CD14-positive monocyte (primary cell): ENCODE measurements at regions not wholly inside any gene's neighbourhood (a gene's known extent, or its start where the extent isn't known, plus 50 kb on each side); places are given as distances from the start of the nearest gene placed in this dataset.

ENCODE experiments used
- DNase-seq, 3 donors: peaks; one replicate each; pipeline ENCODE4 v3.0.0-alpha.2; 2011 to 2022
- H2AFZ ChIP-seq: 2 replicates; pipeline ENCODE4 v1.6.0; 2012; ENCODE audit warnings: mild to moderate bottlenecking, low read depth, low read length, inconsistent platforms; ENCODE audit not compliant: insufficient read depth, poor library complexity, severe bottlenecking
- H3K27ac ChIP-seq, 2 donors: 1 replicate in 1 of 2; 2 replicates in 1 of 2; pipeline ENCODE4 v1.5.1; 2012 to 2013; ENCODE audit warnings: low read length in 2 of 2, control low read depth in 1 of 2, inconsistent platforms in 1 of 2, low read depth in 1 of 2, mild to moderate bottlenecking in 1 of 2
- H3K27me3 ChIP-seq, 2 donors: one replicate each; pipeline versions ENCODE4 v1.6.0 to v1.6.1; 2011 to 2013; ENCODE audit warnings: low read length in 2 of 2; ENCODE audit not compliant: control insufficient read depth in 2 of 2, insufficient read depth in 2 of 2
- H3K36me3 ChIP-seq, 2 donors: replicated peaks in 1 of 2; 1 replicate in 1 of 2; 2 replicates in 1 of 2; pipeline versions ENCODE4 v1.5.1 to v1.6.1; 2012 to 2013; ENCODE audit warnings: low read length in 2 of 2, control low read depth in 1 of 2, inconsistent platforms in 1 of 2, mild to moderate bottlenecking in 1 of 2; ENCODE audit not compliant: insufficient read depth in 2 of 2, control insufficient read depth in 1 of 2
- H3K4me1 ChIP-seq, 2 donors: 1 replicate in 1 of 2; 2 replicates in 1 of 2; pipeline versions ENCODE4 v1.5.1 to v1.6.1; 2012 to 2013; ENCODE audit warnings: low read length in 2 of 2, control low read depth in 1 of 2, inconsistent platforms in 1 of 2, mild to moderate bottlenecking in 1 of 2, moderate library complexity in 1 of 2; ENCODE audit not compliant: insufficient read depth in 2 of 2, control insufficient read depth in 1 of 2
- H3K4me2 ChIP-seq: replicated peaks from 2 replicates; pipeline ENCODE3; 2012; ENCODE audit warnings: low read length, moderate library complexity, mild to moderate bottlenecking; ENCODE audit not compliant: poor library complexity, severe bottlenecking; ENCODE audit errors: extremely low read depth
- H3K4me3 ChIP-seq, 3 experiments: fragments of 200-600 bp in 1 of 3; sonication (generic) in 1 of 3; replicated peaks in 1 of 3; 1 replicate in 2 of 3; 2 replicates in 1 of 3; pipeline ENCODE4 v1.5.1; 2011 to 2013; ENCODE audit warnings: low read length in 3 of 3, mild to moderate bottlenecking in 3 of 3, control low read depth in 2 of 3, low read depth in 2 of 3, inconsistent platforms in 1 of 3, moderate library complexity in 1 of 3
- H3K79me2 ChIP-seq: 2 replicates; pipeline ENCODE4 v1.6.0; 2012; ENCODE audit warnings: mild to moderate bottlenecking, control low read depth, inconsistent platforms, low read length, moderate library complexity; ENCODE audit not compliant: insufficient read depth
- H3K9ac ChIP-seq: 2 replicates; pipeline ENCODE4 v1.6.0; 2017; ENCODE audit warnings: low read length, mild to moderate bottlenecking; ENCODE audit not compliant: insufficient read depth, poor library complexity, severe bottlenecking
- H3K9me3 ChIP-seq, 2 donors: replicated peaks in 1 of 2; 1 replicate in 1 of 2; 2 replicates in 1 of 2; pipeline versions ENCODE4 v1.5.1 to v1.6.1; 2012 to 2013; ENCODE audit warnings: low read length in 2 of 2, control low read depth in 1 of 2; ENCODE audit not compliant: control insufficient read depth in 1 of 2, insufficient read depth in 1 of 2
- H4K20me1 ChIP-seq: 2 replicates; pipeline ENCODE4 v1.6.0; 2012; ENCODE audit warnings: mild to moderate bottlenecking, low read length, control low read depth, moderate library complexity; ENCODE audit not compliant: insufficient read depth
- H3K27ac Mint-ChIP-seq, 7 donors: one replicate each; pipeline ENCODE4 v1.8.0; 2020; ENCODE audit warnings: mild to moderate bottlenecking in 7 of 7, mixed read lengths in 7 of 7, moderate library complexity in 6 of 7, inconsistent platforms in 2 of 7
- H3K27me3 Mint-ChIP-seq, 3 donors: one replicate each; pipeline ENCODE4 v1.8.0; 2021 to 2022; ENCODE audit warnings: low read depth in 3 of 3, mild to moderate bottlenecking in 3 of 3, mixed read lengths in 3 of 3, moderate library complexity in 3 of 3, inconsistent platforms in 1 of 3
- H3K36me3 Mint-ChIP-seq, 2 donors: one replicate each; pipeline ENCODE4 v1.8.0; 2020; ENCODE audit warnings: mixed read lengths in 2 of 2, inconsistent platforms in 1 of 2, mild to moderate bottlenecking in 1 of 2
- H3K4me1 Mint-ChIP-seq: one replicate; pipeline ENCODE4 v1.8.0; 2020; ENCODE audit warnings: mild to moderate bottlenecking, mixed read lengths
- H3K4me3 Mint-ChIP-seq, 2 donors: one replicate each; pipeline ENCODE4 v1.8.0; 2020; ENCODE audit warnings: mild to moderate bottlenecking in 2 of 2, mixed read lengths in 2 of 2, moderate library complexity in 1 of 2
- H3K9me3 Mint-ChIP-seq, 7 donors: one replicate each; pipeline ENCODE4 v1.8.0; 2020 to 2022; ENCODE audit warnings: mixed read lengths in 7 of 7, mild to moderate bottlenecking in 6 of 7, moderate library complexity in 6 of 7, inconsistent platforms in 2 of 7
- WGBS: methylation state at CpG from one replicate; pipeline ENCODE4 v1.1.5; 2013; ENCODE audit warnings: missing lambda C conversion rate; ENCODE audit not compliant: insufficient coverage; 5-methylcytosine and 5-hydroxymethylcytosine counted together
- intact Hi-C, 2 donors: fragments of 100-400 bp; cut with micrococcal nuclease; formaldehyde crosslinking; loops; one replicate each; pipeline versions ENCODE4 v1.15.0 to v1.15.1; 2023
- TF ChIP-seq, protein P1 (sequence below): fragments of 200-600 bp; IDR thresholded peaks from one replicate; pipeline ENCODE4 v1.8.0; 2022; ENCODE audit warnings: antibody characterized with exemption, mild to moderate bottlenecking

DNA sequence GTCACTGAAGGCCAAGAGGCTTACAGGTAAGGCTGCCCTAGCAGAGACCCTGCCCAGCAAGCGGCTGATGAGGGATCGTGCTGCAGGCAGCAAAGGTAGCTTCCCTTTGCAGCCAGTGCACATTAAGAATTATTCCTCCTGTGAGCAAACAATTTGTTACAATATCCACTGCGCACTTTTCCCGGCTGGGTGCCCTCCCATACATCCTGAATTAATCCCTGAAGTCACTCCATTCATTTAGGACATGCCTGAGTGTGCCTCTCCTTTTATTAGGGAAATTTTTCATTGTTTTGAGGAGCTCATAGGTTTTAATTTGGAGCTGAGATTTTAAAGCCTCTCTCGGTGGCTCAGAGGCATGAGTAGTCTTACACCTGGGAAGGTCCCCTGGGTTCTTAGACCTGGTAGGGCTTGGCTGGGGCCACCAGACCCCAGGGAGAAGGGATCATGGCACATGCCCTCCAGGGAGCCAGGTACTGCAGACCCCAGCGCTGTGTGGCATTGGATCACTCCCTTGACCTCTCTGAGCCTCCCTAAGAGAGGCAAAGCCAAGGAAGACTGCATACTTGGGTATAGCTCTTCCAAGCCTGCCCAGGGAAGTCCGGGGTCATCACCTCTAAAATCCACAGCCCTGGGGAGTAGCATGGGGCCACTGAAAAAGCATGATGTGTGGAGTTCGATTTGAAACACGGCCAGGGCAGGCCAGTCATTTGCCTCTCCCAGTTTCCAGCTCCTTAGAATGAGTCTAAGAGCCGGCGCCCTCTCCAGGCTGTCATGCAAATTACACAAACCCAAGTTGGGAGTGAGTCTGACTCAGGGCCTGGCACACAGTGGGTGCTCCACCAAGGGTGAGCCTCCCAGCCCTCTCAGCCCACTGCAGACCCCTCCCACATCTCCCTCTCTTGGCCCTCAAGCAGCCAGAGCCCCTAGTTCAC is 151.9 kb upstream of the LINGO1 start:
- intact Hi-C loops, result no loop called here
- Histone ChIP-seq H2AFZ (no peak overlapping the region), H3K36me3 (no peaks in the 10 kb centered on the region), H3K79me2 (no peaks in the 10 kb centered on the region), H3K27ac (no peak overlapping the region), H4K20me1 (no peaks in the 10 kb centered on the region), H3K9me3 (peaks cover 0 to 2% of the 10 kb centered on the region in 2 donors), H3K27me3 (no peaks in the 10 kb centered on the region), H3K4me1 (no peaks in the 10 kb centered on the region), H3K4me3 (no peak overlapping the region), H3K4me2 (no peak overlapping the region), H3K9ac (no peak overlapping the region)
- 71% methylated on average over 6 of the region's 11 CpGs for whole genome bisulfite sequencing
- Mint-ChIP-seq H3K36me3 (no peaks in the 10 kb centered on the region), H3K27ac (no peak overlapping the region), H3K4me3 (no peak overlapping the region), H3K27me3 (peaks cover 3 to 10% (median 3%) of the 10 kb centered on the region in 3 donors), H3K4me1 (no peaks in the 10 kb centered on the region), H3K9me3 (peaks cover 0 to 7% (median 0%) of the 10 kb centered on the region in 7 donors)
- TF ChIP-seq, protein P1, sequence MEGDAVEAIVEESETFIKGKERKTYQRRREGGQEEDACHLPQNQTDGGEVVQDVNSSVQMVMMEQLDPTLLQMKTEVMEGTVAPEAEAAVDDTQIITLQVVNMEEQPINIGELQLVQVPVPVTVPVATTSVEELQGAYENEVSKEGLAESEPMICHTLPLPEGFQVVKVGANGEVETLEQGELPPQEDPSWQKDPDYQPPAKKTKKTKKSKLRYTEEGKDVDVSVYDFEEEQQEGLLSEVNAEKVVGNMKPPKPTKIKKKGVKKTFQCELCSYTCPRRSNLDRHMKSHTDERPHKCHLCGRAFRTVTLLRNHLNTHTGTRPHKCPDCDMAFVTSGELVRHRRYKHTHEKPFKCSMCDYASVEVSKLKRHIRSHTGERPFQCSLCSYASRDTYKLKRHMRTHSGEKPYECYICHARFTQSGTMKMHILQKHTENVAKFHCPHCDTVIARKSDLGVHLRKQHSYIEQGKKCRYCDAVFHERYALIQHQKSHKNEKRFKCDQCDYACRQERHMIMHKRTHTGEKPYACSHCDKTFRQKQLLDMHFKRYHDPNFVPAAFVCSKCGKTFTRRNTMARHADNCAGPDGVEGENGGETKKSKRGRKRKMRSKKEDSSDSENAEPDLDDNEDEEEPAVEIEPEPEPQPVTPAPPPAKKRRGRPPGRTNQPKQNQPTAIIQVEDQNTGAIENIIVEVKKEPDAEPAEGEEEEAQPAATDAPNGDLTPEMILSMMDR, result no peak
- no peak for DNase-seq

DNA sequence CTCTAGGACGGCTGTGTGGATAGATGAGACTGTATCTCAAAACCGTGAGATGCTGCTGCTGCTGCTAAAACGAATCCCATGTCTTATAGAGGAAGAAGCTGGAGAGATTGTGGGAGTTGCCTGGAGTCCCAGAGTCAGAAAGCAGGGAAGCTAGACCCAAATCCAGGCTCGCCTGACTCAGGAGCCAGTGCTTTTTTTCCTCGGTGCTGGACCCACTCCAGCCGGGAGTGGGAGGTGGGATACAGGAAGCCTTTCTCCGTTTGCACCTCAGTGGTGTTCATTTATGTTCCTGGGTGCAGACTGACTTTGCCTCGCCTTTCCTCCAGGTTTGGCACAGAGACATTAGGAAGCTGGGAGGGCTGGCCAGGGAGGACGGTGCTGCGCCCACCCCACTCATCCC is 150.9 kb upstream of the LINGO1 start:
- H3K4me3 Mint-ChIP-seq, result no peak overlapping the region
- no peak overlapping the region for H3K4me3 ChIP-seq
- H3K79me2 ChIP-seq, result no peaks in the 10 kb centered on the region
- no peaks in the 10 kb centered on the region for H3K36me3 Mint-ChIP-seq
- H3K27ac Mint-ChIP-seq, result no peak overlapping the region
- H3K27me3 Mint-ChIP-seq, result peaks cover 3 to 10% (median 3%) of the 10 kb centered on the region in 3 donors
- H3K27ac ChIP-seq, result no peak overlapping the region
- no peaks in the 10 kb centered on the region for H3K4me1 Mint-ChIP-seq
- H3K9ac ChIP-seq, result no peak overlapping the region
- H3K4me2 ChIP-seq, result no peak overlapping the region
- H3K36me3 ChIP-seq, result no peaks in the 10 kb centered on the region
- peaks cover 0 to 2% of the 10 kb centered on the region in 2 donors for H3K9me3 ChIP-seq
- H3K9me3 Mint-ChIP-seq, result peaks cover 0 to 7% (median 3%) of the 10 kb centered on the region in 7 donors
- H2AFZ ChIP-seq, result no peak overlapping the region
- TF ChIP-seq, protein P1, result no peak
- H4K20me1 ChIP-seq, result no peaks in the 10 kb centered on the region
- 81% methylated on average over 10 of the region's 10 CpGs for WGBS
- intact Hi-C loops, result no loop called here
- no peak for DNase-seq
- H3K27me3 ChIP-seq, result no peaks in the 10 kb centered on the region
- no peaks in the 10 kb centered on the region for H3K4me1 ChIP-seq
